GM10266 (cell line): ENCODE measurements at regions not wholly inside any gene's neighbourhood (a gene's known extent, or its start where the extent isn't known, plus 50 kb on each side); places are given as distances from the start of the nearest gene placed in this dataset.

Experiments used
- DNase-seq: peaks from one replicate; pipeline ENCODE4 v3.0.0; 2012; ENCODE audit errors: extremely low spot score
- CTCF ChIP-seq: IDR thresholded peaks from 2 replicates; pipeline ENCODE4 v1.5.1; 2012; ENCODE audit warnings: mild to moderate bottlenecking, low read depth; ENCODE audit not compliant: control insufficient read depth, insufficient read depth; ENCODE audit errors: missing control alignments

- no peak for TF ChIP-seq CTCF
- DNase-seq: no peak
These were observed 227.3 kb upstream of the CSF3R start for GRCh38 chr1:36709869-36710481.

- DNase-seq: no peak
- TF ChIP-seq CTCF: no peak
These were observed 225.9 kb upstream of the CSF3R start for GRCh38 chr1:36708587-36708986.

- no peak for DNase-seq
- no peak for TF ChIP-seq CTCF
These were observed 224.5 kb upstream of the CSF3R start for GRCh38 chr1:36707221-36707620.

GRCh38 chr1:36706416-36706815, 223.7 kb upstream of the CSF3R start:
- DNase-seq: no peak
- no peak for TF ChIP-seq CTCF

- DNase-seq: no peak
- no peak for TF ChIP-seq CTCF
These were observed 222.9 kb upstream of the CSF3R start for GRCh38 chr1:36705629-36706028.

- peak; percentile 76 for DNase-seq
These were observed 221.0 kb upstream of the CSF3R start for GRCh38 chr1:36703526-36704208.

More at GRCh38 chr1:36703526-36704208, 221.0 kb upstream of the CSF3R start:
- TF ChIP-seq CTCF: peak; percentile 95
